CD4-positive, alpha-beta T cell (primary cell): ENCODE measurements at regions not wholly inside any gene's neighbourhood (a gene's known extent, or its start where the extent isn't known, plus 50 kb on each side); places are given as distances from the start of the nearest gene placed in this dataset.

Experiments used
- ATAC-seq: fragments of 200-7000 bp; cut with Tn5 transposase; one replicate; pipeline ENCODE4 v1.10.0; 2022; ENCODE audit warnings: mild to moderate bottlenecking; ENCODE audit not compliant: poor library complexity
- CTCF ChIA-PET: fragments of 350-600 bp; sonication (Branson Sonifier 250); formaldehyde crosslinking; loops from one replicate; lab custom pipeline; 2021; ENCODE audit warnings: antibody characterized with exemption, inconsistent platforms; lab: Charles Lee
- POLR2A ChIA-PET: fragments of 350-600 bp; sonication (Branson Sonifier 250); formaldehyde crosslinking; loops from one replicate; lab custom pipeline; 2021; ENCODE audit warnings: antibody characterized with exemption, inconsistent platforms; lab: Charles Lee
- DNase-seq, 14 experiments: peaks; one replicate each; pipeline ENCODE4 v3.0.0-alpha.2; 2013 to 2020; ENCODE audit warnings: mixed read lengths in 2 of 14
- H3K27ac ChIP-seq, 2 donors: one replicate each; pipeline versions ENCODE4 v1.5.1 to v1.7.0; 2013; ENCODE audit warnings: low read length in 2 of 2, low read depth in 1 of 2, mild to moderate bottlenecking in 1 of 2
- H3K27me3 ChIP-seq, 2 experiments: 1 replicate in 1 of 2; 2 replicates in 1 of 2; pipeline versions ENCODE4 v1.6.1 to v1.7.0; 2013; ENCODE audit warnings: low read length in 2 of 2, control low read depth in 1 of 2, mild to moderate bottlenecking in 1 of 2, moderate library complexity in 1 of 2; ENCODE audit not compliant: insufficient read depth in 2 of 2, control insufficient read depth in 1 of 2
- H3K36me3 ChIP-seq: one replicate; pipeline ENCODE4 v1.6.1; 2013; ENCODE audit warnings: low read length, control low read depth; ENCODE audit not compliant: insufficient read depth
- H3K4me1 ChIP-seq: one replicate; pipeline ENCODE4 v1.6.1; 2013; ENCODE audit warnings: low read length, control low read depth; ENCODE audit not compliant: insufficient read depth
- H3K4me3 ChIP-seq: one replicate; pipeline ENCODE4 v1.5.1; 2013; ENCODE audit warnings: mild to moderate bottlenecking, low read length, moderate library complexity
- H3K9me3 ChIP-seq, 2 experiments: 1 replicate in 1 of 2; 2 replicates in 1 of 2; pipeline versions ENCODE4 v1.6.1 to v1.7.0; 2013; ENCODE audit warnings: low read length in 2 of 2, mild to moderate bottlenecking in 2 of 2, control low read depth in 1 of 2, moderate library complexity in 1 of 2; ENCODE audit not compliant: control insufficient read depth in 1 of 2, insufficient read depth in 1 of 2
- H3K27ac Mint-ChIP-seq: one replicate; pipeline ENCODE4 v1.8.0; 2020; ENCODE audit warnings: mixed read lengths
- H3K27me3 Mint-ChIP-seq: one replicate; pipeline ENCODE4 v1.8.0; 2021; ENCODE audit warnings: mixed read lengths
- H3K36me3 Mint-ChIP-seq: one replicate; pipeline ENCODE4 v1.8.0; 2021; ENCODE audit warnings: low read depth, mixed read lengths
- H3K4me1 Mint-ChIP-seq: one replicate; pipeline ENCODE4 v1.8.0; 2021; ENCODE audit warnings: low read depth, mixed read lengths
- H3K4me3 Mint-ChIP-seq: one replicate; pipeline ENCODE4 v1.8.0; 2020; ENCODE audit warnings: mild to moderate bottlenecking, mixed read lengths
- H3K9me3 Mint-ChIP-seq: one replicate; pipeline ENCODE4 v1.8.0; 2020; ENCODE audit warnings: mixed read lengths
- intact Hi-C, 2 experiments: fragments of 100-400 bp; cut with DNase I in 1 of 2; cut with micrococcal nuclease in 1 of 2; formaldehyde crosslinking; loops; one replicate each; pipeline versions ENCODE4 v1.15.1 to v1.9.0; 2023 to 2025; cut with DNase I, micrococcal nuclease
- TF ChIP-seq, protein P1 (sequence below): fragments of 200-600 bp; IDR thresholded peaks from one replicate; pipeline ENCODE4 v1.8.0; 2022; ENCODE audit warnings: antibody characterized with exemption, mild to moderate bottlenecking

DNA sequence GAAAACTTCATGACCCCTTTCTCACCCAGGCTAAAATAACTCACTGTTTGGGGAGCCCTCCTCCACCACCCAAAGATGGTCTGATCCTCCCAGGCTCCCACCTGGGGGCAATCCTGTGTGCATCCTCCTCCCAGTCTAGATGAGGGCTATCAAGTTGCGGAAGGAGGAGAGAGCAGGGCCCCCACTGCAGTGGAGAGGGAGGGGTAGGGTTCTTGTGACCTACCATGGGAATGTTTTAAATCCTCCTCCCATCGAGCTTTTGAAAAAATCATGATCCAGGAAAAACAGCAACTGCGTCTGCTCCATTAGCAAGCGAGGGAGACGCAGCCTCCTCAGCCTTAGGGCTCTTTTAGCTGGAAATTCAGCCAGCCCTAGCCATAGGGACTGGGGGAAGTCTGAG is 80.0 kb downstream of the NAV1 start:
- ATAC-seq (no peak), DNase-seq (no peak)
- H3K4me3 Mint-ChIP-seq, result no peak overlapping the region
- no peaks in the 10 kb centered on the region for H3K9me3 ChIP-seq
- H3K27ac ChIP-seq, result no peak overlapping the region
- ChIA-PET POLR2A (interaction anchor here (1.3 kb wide), 1 partner anchor 17 kb away, joined by 3 read pairs; no protein-coding TSS in a partner anchor), CTCF (no interaction called here)
- no peaks in the 10 kb centered on the region for H3K36me3 ChIP-seq
- no peaks in the 10 kb centered on the region for H3K9me3 Mint-ChIP-seq
- no peaks in the 10 kb centered on the region for H3K4me1 Mint-ChIP-seq
- no peak overlapping the region for H3K4me3 ChIP-seq
- no peak overlapping the region for H3K27ac Mint-ChIP-seq
- H3K27me3 ChIP-seq, result no peaks in the 10 kb centered on the region
- no peaks in the 10 kb centered on the region for H3K27me3 Mint-ChIP-seq
- H3K4me1 ChIP-seq, result no peaks in the 10 kb centered on the region
- TF ChIP-seq, protein P1, sequence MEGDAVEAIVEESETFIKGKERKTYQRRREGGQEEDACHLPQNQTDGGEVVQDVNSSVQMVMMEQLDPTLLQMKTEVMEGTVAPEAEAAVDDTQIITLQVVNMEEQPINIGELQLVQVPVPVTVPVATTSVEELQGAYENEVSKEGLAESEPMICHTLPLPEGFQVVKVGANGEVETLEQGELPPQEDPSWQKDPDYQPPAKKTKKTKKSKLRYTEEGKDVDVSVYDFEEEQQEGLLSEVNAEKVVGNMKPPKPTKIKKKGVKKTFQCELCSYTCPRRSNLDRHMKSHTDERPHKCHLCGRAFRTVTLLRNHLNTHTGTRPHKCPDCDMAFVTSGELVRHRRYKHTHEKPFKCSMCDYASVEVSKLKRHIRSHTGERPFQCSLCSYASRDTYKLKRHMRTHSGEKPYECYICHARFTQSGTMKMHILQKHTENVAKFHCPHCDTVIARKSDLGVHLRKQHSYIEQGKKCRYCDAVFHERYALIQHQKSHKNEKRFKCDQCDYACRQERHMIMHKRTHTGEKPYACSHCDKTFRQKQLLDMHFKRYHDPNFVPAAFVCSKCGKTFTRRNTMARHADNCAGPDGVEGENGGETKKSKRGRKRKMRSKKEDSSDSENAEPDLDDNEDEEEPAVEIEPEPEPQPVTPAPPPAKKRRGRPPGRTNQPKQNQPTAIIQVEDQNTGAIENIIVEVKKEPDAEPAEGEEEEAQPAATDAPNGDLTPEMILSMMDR, result no peak
- H3K36me3 Mint-ChIP-seq, result no peaks in the 10 kb centered on the region
- intact Hi-C loops, result no loop called here

DNA sequence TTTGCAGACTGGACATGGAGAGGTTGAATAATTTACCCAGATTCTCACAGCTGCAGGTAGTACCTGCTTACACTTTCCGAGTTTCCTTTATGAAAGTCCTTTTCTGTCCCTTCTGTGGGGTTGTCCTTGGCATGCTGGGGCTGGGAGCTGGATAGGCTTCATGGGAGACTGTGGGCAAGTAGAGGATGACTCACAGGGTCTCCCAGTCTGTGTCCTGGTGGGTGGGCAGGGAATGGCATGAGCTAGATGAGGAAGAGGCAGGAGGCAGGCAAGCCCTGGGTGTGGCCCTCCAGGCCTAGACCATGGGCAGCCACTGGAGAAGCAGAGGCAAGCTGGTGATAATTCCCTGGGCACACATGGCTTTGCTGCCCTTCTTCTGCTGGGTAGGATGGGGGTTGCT is 80.6 kb downstream of the NAV1 start:
- Histone ChIP-seq H3K36me3 (no peaks in the 10 kb centered on the region), H3K27me3 (no peaks in the 10 kb centered on the region), H3K27ac (no peak overlapping the region), H3K9me3 (no peaks in the 10 kb centered on the region), H3K4me1 (no peaks in the 10 kb centered on the region), H3K4me3 (no peak overlapping the region)
- ATAC-seq, result no peak
- ChIA-PET POLR2A (interaction anchor here (1.3 kb wide), 1 partner anchor 17 kb away, joined by 3 read pairs; no protein-coding TSS in a partner anchor), CTCF (no interaction called here)
- Mint-ChIP-seq H3K4me1 (no peaks in the 10 kb centered on the region), H3K4me3 (no peak overlapping the region), H3K36me3 (no peaks in the 10 kb centered on the region), H3K9me3 (no peaks in the 10 kb centered on the region), H3K27ac (no peak overlapping the region), H3K27me3 (no peaks in the 10 kb centered on the region)
- DNase-seq, result no peak
- intact Hi-C loops, result no loop called here
- TF ChIP-seq, protein P1, result no peak

DNA sequence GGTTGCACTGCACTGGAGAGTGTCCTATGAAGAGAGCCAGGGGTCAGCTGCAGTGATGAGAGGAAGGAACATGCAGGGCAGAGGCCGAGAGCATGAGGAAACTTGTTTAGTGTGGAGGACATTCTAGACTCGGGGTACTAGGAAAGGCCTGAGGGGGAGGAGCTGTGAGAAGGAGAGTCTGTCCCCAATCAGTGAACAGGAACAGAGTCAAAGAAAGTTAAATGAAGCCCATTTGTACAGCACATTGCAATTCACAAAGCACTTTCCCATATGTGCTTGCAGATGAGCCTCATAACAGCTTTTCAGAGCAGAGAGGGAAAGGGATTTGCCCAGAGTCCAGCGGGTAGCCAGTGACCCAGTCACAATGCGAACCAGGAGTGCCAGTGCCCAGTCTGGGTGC is 83.4 kb downstream of the NAV1 start:
- no peak overlapping the region for H3K27ac Mint-ChIP-seq
- no peak for DNase-seq
- ChIA-PET POLR2A (no interaction called here), CTCF (no interaction called here)
- ATAC-seq, result no peak
- no peak overlapping the region for H3K4me3 ChIP-seq
- H3K36me3 Mint-ChIP-seq, result no peaks in the 10 kb centered on the region
- no peaks in the 10 kb centered on the region for H3K27me3 ChIP-seq
- no peak overlapping the region for H3K27ac ChIP-seq
- intact Hi-C loops, result no loop called here
- no peaks in the 10 kb centered on the region for H3K9me3 ChIP-seq
- no peaks in the 10 kb centered on the region for H3K9me3 Mint-ChIP-seq
- H3K4me1 ChIP-seq, result no peaks in the 10 kb centered on the region
- TF ChIP-seq, protein P1, result no peak
- no peaks in the 10 kb centered on the region for H3K36me3 ChIP-seq
- no peaks in the 10 kb centered on the region for H3K4me1 Mint-ChIP-seq
- no peak overlapping the region for H3K4me3 Mint-ChIP-seq
- no peaks in the 10 kb centered on the region for H3K27me3 Mint-ChIP-seq
